ENCODE measurements at regions not wholly inside any gene's neighbourhood (a gene's known extent, or its start where the extent isn't known, plus 50 kb on each side); places are given as distances from the start of the nearest gene placed in this dataset.

GRCh38 chr4:123623611-123624010 is 227.0 kb downstream of the SPRY1 start:
- TF ChIP-seq POLR2A (IDR thresholded peaks at IDR 0.05; ENCODE audit: low read depth, low read length), result no peak
- TF ChIP-seq POLR2AphosphoS5 (IDR thresholded peaks at IDR 0.05; ENCODE audit: low read depth, low read length), result no peak

Measured in GM12892 (cell line).